PC-3 (cell line): ENCODE measurements at regions not wholly inside any gene's neighbourhood (a gene's known extent, or its start where the extent isn't known, plus 50 kb on each side); places are given as distances from the start of the nearest gene placed in this dataset.

Experiments used
- EZH2 ChIP-seq: fragments of 300-600 bp; sonication (generic); IDR thresholded peaks from one replicate; pipeline ENCODE4 v1.6.1; 2017; ENCODE audit warnings: antibody characterized with exemption, mild to moderate bottlenecking, low read length; ENCODE audit not compliant: unreplicated experiment
- EZH2phosphoT487 ChIP-seq: fragments of 300-600 bp; sonication (generic); IDR thresholded peaks from 2 replicates; pipeline ENCODE4 v1.6.1; 2018; ENCODE audit warnings: mild to moderate bottlenecking, antibody characterized with exemption, low read length, borderline replicate concordance
- TF ChIP-seq, protein P1 (sequence below): fragments of 300-600 bp; sonication (generic); conservative IDR thresholded peaks from 2 replicates; pipeline ENCODE4 v1.5.1; 2017; ENCODE audit warnings: antibody characterized with exemption, low read depth, mild to moderate bottlenecking, low read length

DNA sequence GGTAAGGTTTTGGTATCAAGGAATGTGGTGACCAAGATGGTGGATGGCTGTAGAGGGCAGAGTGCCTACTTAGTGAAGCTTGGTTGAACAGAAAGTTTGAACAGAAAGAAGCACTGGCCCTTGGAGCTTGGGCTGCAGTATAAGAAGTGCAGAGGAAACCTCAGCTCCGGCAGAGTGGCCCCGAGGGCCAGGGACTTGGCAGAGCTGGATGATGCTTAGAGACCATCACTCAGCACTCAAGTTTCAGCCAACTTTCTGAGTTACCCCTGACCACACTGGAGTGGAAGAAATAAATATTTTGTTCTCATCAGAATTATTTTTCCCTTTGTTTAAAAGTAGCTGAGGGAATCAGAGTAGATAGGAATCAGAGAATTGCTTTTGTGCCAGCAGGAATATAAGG, 336.7 kb downstream of the C7orf25 start:
- TF ChIP-seq EZH2 (no peak), EZH2phosphoT487 (no peak)
- TF ChIP-seq, protein P1, sequence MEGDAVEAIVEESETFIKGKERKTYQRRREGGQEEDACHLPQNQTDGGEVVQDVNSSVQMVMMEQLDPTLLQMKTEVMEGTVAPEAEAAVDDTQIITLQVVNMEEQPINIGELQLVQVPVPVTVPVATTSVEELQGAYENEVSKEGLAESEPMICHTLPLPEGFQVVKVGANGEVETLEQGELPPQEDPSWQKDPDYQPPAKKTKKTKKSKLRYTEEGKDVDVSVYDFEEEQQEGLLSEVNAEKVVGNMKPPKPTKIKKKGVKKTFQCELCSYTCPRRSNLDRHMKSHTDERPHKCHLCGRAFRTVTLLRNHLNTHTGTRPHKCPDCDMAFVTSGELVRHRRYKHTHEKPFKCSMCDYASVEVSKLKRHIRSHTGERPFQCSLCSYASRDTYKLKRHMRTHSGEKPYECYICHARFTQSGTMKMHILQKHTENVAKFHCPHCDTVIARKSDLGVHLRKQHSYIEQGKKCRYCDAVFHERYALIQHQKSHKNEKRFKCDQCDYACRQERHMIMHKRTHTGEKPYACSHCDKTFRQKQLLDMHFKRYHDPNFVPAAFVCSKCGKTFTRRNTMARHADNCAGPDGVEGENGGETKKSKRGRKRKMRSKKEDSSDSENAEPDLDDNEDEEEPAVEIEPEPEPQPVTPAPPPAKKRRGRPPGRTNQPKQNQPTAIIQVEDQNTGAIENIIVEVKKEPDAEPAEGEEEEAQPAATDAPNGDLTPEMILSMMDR: no peak
